GM12878 (cell line): ENCODE measurements at regions not wholly inside any gene's neighbourhood (a gene's known extent, or its start where the extent isn't known, plus 50 kb on each side); places are given as distances from the start of the nearest gene placed in this dataset.

Experiments
- ATAC-seq: fragments of 200-7000 bp; cut with Tn5 transposase; 3 replicates; pipeline ENCODE4 v1.9.1; 2020; ENCODE audit warnings: mild to moderate bottlenecking, moderate library complexity
- BruUV-seq: library from RNA; stranded (reverse); fragments of 400-500 nt; replicated peaks from 2 replicates; lab custom pipeline; 2021; lab: Mats Ljungman, UMichigan
- CTCF ChIA-PET: fragments of 300-600 bp; sonication (Branson Sonifier 250); formaldehyde crosslinking; extraction: SDS; loops from one replicate; lab custom pipeline; 2021; ENCODE audit warnings: inconsistent platforms; lab: Yijun Ruan, JAX
- POLR2A ChIA-PET: fragments of 350-600 bp; formaldehyde crosslinking; extraction: SDS; loops from one replicate; lab custom pipeline; 2021; ENCODE audit warnings: inconsistent platforms; lab: Charles Lee
- RAD21 ChIA-PET: fragments of 300-600 bp; sonication (Branson Sonifier 250); formaldehyde crosslinking; loops from one replicate; lab custom pipeline; 2023; ENCODE audit warnings: antibody characterized with exemption; ENCODE audit not compliant: unreplicated experiment; lab: Charles Lee
- SMC1A ChIA-PET: fragments of 300-600 bp; sonication (Branson Sonifier 250); formaldehyde crosslinking; loops from one replicate; lab custom pipeline; 2023; ENCODE audit not compliant: unreplicated experiment, uncharacterized antibody; lab: Charles Lee
- DNase-seq: peaks from one replicate; pipeline ENCODE4 v3.0.0-alpha.2; 2011; ENCODE audit warnings: low read depth, low spot score
- FAIRE-seq: peaks from 3 replicates; lab custom pipeline; 2011; peaks lifted over from hg19 to GRCh38; lab: Jason Lieb, UNC
- H2AFZ ChIP-seq: 2 replicates; pipeline ENCODE4 v1.6.0; 2011; ENCODE audit warnings: low read depth, low read length, control low read depth; ENCODE audit not compliant: control insufficient read depth
- H3K27ac ChIP-seq: 2 replicates; pipeline ENCODE4 v1.5.1; 2011; ENCODE audit warnings: control low read depth; ENCODE audit not compliant: control insufficient read depth, insufficient read depth
- H3K27me3 ChIP-seq, 2 experiments: replicated peaks in 1 of 2; 2 replicates each; pipeline versions ENCODE4 v1.6.0 to v1.6.1; 2011; ENCODE audit warnings: low read length in 1 of 2; ENCODE audit not compliant: control insufficient read depth in 2 of 2, insufficient read depth in 2 of 2
- H3K36me3 ChIP-seq, 2 experiments: 2 replicates each; pipeline ENCODE4 v1.5.1; 2011; ENCODE audit warnings: low read length in 1 of 2; ENCODE audit not compliant: control insufficient read depth in 2 of 2, insufficient read depth in 2 of 2
- H3K4me1 ChIP-seq: 2 replicates; pipeline ENCODE4 v1.6.1; 2011; ENCODE audit warnings: mild to moderate bottlenecking, low read length, moderate library complexity, mixed read lengths; ENCODE audit not compliant: control insufficient read depth, insufficient read depth
- H3K4me2 ChIP-seq: 2 replicates; pipeline ENCODE4 v1.6.0; 2011; ENCODE audit warnings: control low read depth; ENCODE audit not compliant: control insufficient read depth, insufficient read depth
- H3K4me3 ChIP-seq: fragments of 200-600 bp; sonication (generic); 2 replicates; pipeline ENCODE4 v1.5.1; 2016
- H3K79me2 ChIP-seq: 2 replicates; pipeline ENCODE4 v1.6.0; 2011; ENCODE audit warnings: low read length; ENCODE audit not compliant: control insufficient read depth, insufficient read depth
- H3K9ac ChIP-seq: 2 replicates; pipeline ENCODE4 v1.8.0; 2011; ENCODE audit warnings: low read length, control low read depth, mixed read lengths; ENCODE audit not compliant: control insufficient read depth, insufficient read depth
- H3K9me3 ChIP-seq: replicated peaks from 3 replicates; pipeline ENCODE4 v1.5.1; 2011; ENCODE audit warnings: mild to moderate bottlenecking, low read length; ENCODE audit not compliant: control insufficient read depth, insufficient read depth
- H4K20me1 ChIP-seq: 2 replicates; pipeline ENCODE4 v1.6.0; 2011; ENCODE audit not compliant: control insufficient read depth, insufficient read depth
- ATF7 ChIP-seq: fragments of 450-650 bp; IDR thresholded peaks from 2 replicates; pipeline ENCODE4 v1.6.1; 2016; ENCODE audit warnings: low read depth, mild to moderate bottlenecking
- CREB1 ChIP-seq: IDR thresholded peaks from 2 replicates; pipeline ENCODE4 v1.6.1; 2012; ENCODE audit warnings: low read depth, mild to moderate bottlenecking, inconsistent platforms
- E2F8 ChIP-seq: fragments of 450-650 bp; IDR thresholded peaks from 2 replicates; pipeline ENCODE4 v1.6.1; 2018; ENCODE audit warnings: mild to moderate bottlenecking, low read depth, moderate library complexity; ENCODE audit not compliant: partially characterized antibody
- EP300 ChIP-seq, 2 experiments: fragments of 150-350 bp in 1 of 2; IDR thresholded peaks; 2 replicates each; pipeline ENCODE4 v1.6.1; 2011 to 2012; ENCODE audit warnings: low read depth in 2 of 2, low read length in 2 of 2, borderline replicate concordance in 1 of 2, improper control_type of control experiment in 1 of 2, inconsistent platforms in 1 of 2; ENCODE audit not compliant: control insufficient read depth in 1 of 2
- ETV6 ChIP-seq, 2 experiments: fragments of 450-650 bp in 1 of 2; IDR thresholded peaks in 1 of 2; conservative IDR thresholded peaks in 1 of 2; 2 replicates each; pipeline ENCODE4 v1.6.1; 2014; ENCODE audit warnings: antibody characterized with exemption in 1 of 2, borderline replicate concordance in 1 of 2, low read depth in 1 of 2, mild to moderate bottlenecking in 1 of 2, moderate library complexity in 1 of 2
- HCFC1 ChIP-seq: fragments of 150-350 bp; IDR thresholded peaks from 2 replicates; pipeline ENCODE4 v1.6.1; 2014; ENCODE audit warnings: low read length
- IKZF1 ChIP-seq: fragments of 450-650 bp; conservative IDR thresholded peaks from 2 replicates; pipeline ENCODE4 v1.6.1; 2017; ENCODE audit warnings: antibody characterized with exemption, mild to moderate bottlenecking
- IRF4 ChIP-seq: IDR thresholded peaks from 2 replicates; pipeline ENCODE4 v1.6.1; 2011; ENCODE audit warnings: low read depth, low read length
- RAD21 ChIP-seq: IDR thresholded peaks from 2 replicates; pipeline ENCODE4 v1.6.1; 2011; ENCODE audit warnings: mild to moderate bottlenecking, low read depth, low read length, moderate library complexity; ENCODE audit not compliant: insufficient read depth
- RAD51 ChIP-seq: fragments of 450-650 bp; IDR thresholded peaks from 2 replicates; pipeline ENCODE4 v1.6.1; 2016; ENCODE audit warnings: moderate library complexity, mild to moderate bottlenecking, inconsistent platforms
- RB1 ChIP-seq: fragments of 450-650 bp; formaldehyde crosslinking; IDR thresholded peaks from 2 replicates; pipeline ENCODE4 v1.6.1; 2017; ENCODE audit warnings: mild to moderate bottlenecking, borderline replicate concordance
- ZNF592 ChIP-seq: fragments of 450-650 bp; IDR thresholded peaks from 2 replicates; pipeline ENCODE4 v1.6.1; 2017; ENCODE audit warnings: mild to moderate bottlenecking, moderate library complexity
- WGBS: methylation state at CpG from one replicate; pipeline ENCODE4 v1.1.6; 2016; ENCODE audit warnings: low lambda C conversion rate; ENCODE audit not compliant: insufficient replicate concordance, insufficient coverage; ENCODE audit errors: missing lambda C conversion rate; 5-methylcytosine and 5-hydroxymethylcytosine counted together
- in situ Hi-C: fragments of 300-500 bp; cut with MboI; formaldehyde crosslinking; loops from 9 replicates; pipeline ENCODE4 v1.14.3; 2018; ENCODE audit warnings: mixed read lengths
- intact Hi-C: fragments of 100-400 bp; cut with micrococcal nuclease; formaldehyde crosslinking; loops from one replicate; pipeline ENCODE4 v1.14.2; 2022; ENCODE audit not compliant: unreplicated experiment

GRCh38 chr5:19314840-19315239 is 673.2 kb downstream of the CDH18 start (continued):
- TF ChIP-seq ZNF592 (no peak), E2F8 (no peak), IRF4 (no peak)

- intact Hi-C loops (no loop called here), in situ Hi-C loops (no loop called here)
- H3K4me3 ChIP-seq, result no peak overlapping the region
- BruUV-seq, result no TSS peak
- SMC1A ChIA-PET, result interaction anchor here (1.0 kb wide), 1 partner anchor 16 kb away, joined by 4 read pairs; no protein-coding TSS in a partner anchor
- no peaks in the 10 kb centered on the region for H4K20me1 ChIP-seq
- no peaks in the 10 kb centered on the region for H3K9me3 ChIP-seq
- no peak for ATAC-seq
- H3K36me3 ChIP-seq, result no peaks in the 10 kb centered on the region
- H3K4me2 ChIP-seq, result no peak overlapping the region
- RAD21 ChIA-PET, result no interaction called here
- H3K27me3 ChIP-seq, result no peaks in the 10 kb centered on the region
- POLR2A ChIA-PET, result no interaction called here
- H3K79me2 ChIP-seq, result no peaks in the 10 kb centered on the region
- WGBS, result 95% methylated on average over 1 of the region's 1 CpG
- no peak overlapping the region for H2AFZ ChIP-seq
- no peak for DNase-seq
- no peaks in the 10 kb centered on the region for H3K4me1 ChIP-seq
- CTCF ChIA-PET, result no interaction called here
- no peak for FAIRE-seq
- no peak overlapping the region for H3K27ac ChIP-seq
- H3K9ac ChIP-seq, result no peak overlapping the region
- TF ChIP-seq RAD21, result no peak
- no peak for TF ChIP-seq EP300 (IDR thresholded peaks at IDR 0.05; ENCODE audit: borderline replicate concordance in 1 of 2, control insufficient read depth in 1 of 2, low read depth in 2 of 2, low read length in 2 of 2)
- TF ChIP-seq ZNF592, result no peak
- TF ChIP-seq CREB1, result no peak
- TF ChIP-seq RAD51, result no peak
- TF ChIP-seq HCFC1, result no peak
- TF ChIP-seq ATF7, result no peak
- no peak for TF ChIP-seq IKZF1
- TF ChIP-seq RB1, result no peak
- no peak for TF ChIP-seq ETV6 (conservative IDR thresholded peaks at IDR 0.05 in 1 of 2, IDR thresholded peaks at IDR 0.05 in 1 of 2; ENCODE audit: borderline replicate concordance in 1 of 2, low read depth in 1 of 2)
These were observed 668.7 kb downstream of the CDH18 start for GRCh38 chr5:19319252-19319651.
